GM23248 (cell line): ENCODE measurements at regions not wholly inside any gene's neighbourhood (a gene's known extent, or its start where the extent isn't known, plus 50 kb on each side); places are given as distances from the start of the nearest gene placed in this dataset.

Source experiments
- DNase-seq: peaks from one replicate; pipeline ENCODE4 v3.0.0-alpha.2; 2015
- H2AFZ ChIP-seq: fragments of 200-600 bp; sonication (generic); 2 replicates; pipeline ENCODE4 v1.6.1; 2016; ENCODE audit warnings: antibody characterized with exemption
- H3F3A ChIP-seq: fragments of 200-600 bp; sonication (generic); 2 replicates; pipeline ENCODE4 v1.6.1; 2016; ENCODE audit warnings: mild to moderate bottlenecking, antibody characterized with exemption, mixed run types; ENCODE audit not compliant: insufficient read depth
- H3K27ac ChIP-seq: fragments of 200-600 bp; sonication (generic); 2 replicates; pipeline ENCODE4 v1.5.1; 2016; ENCODE audit warnings: mild to moderate bottlenecking
- H3K27me3 ChIP-seq: fragments of 200-600 bp; sonication (generic); replicated peaks from 2 replicates; pipeline ENCODE4 v1.6.1; 2016; ENCODE audit warnings: mild to moderate bottlenecking; ENCODE audit not compliant: insufficient read depth
- H3K36me3 ChIP-seq: fragments of 200-600 bp; sonication (generic); 2 replicates; pipeline ENCODE4 v1.6.1; 2016; ENCODE audit warnings: low read depth, mild to moderate bottlenecking
- H3K4me1 ChIP-seq: fragments of 200-600 bp; sonication (generic); 2 replicates; pipeline ENCODE4 v1.6.1; 2016; ENCODE audit warnings: mild to moderate bottlenecking; ENCODE audit not compliant: insufficient read depth
- H3K4me2 ChIP-seq: fragments of 200-600 bp; sonication (generic); one replicate; pipeline ENCODE4 v1.6.1; 2016; ENCODE audit warnings: mild to moderate bottlenecking; ENCODE audit not compliant: unreplicated experiment
- H3K4me3 ChIP-seq: fragments of 200-600 bp; sonication (generic); 2 replicates; pipeline ENCODE4 v1.5.1; 2016; ENCODE audit warnings: mild to moderate bottlenecking
- H3K79me2 ChIP-seq: fragments of 200-600 bp; sonication (generic); 2 replicates; pipeline ENCODE4 v1.6.1; 2016; ENCODE audit warnings: mild to moderate bottlenecking; ENCODE audit not compliant: insufficient read depth
- H3K9ac ChIP-seq: fragments of 200-600 bp; sonication (generic); 2 replicates; pipeline ENCODE4 v1.6.1; 2016; ENCODE audit warnings: mild to moderate bottlenecking
- H3K9me2 ChIP-seq: fragments of 200-600 bp; sonication (generic); 2 replicates; pipeline ENCODE4 v1.6.1; 2016; ENCODE audit warnings: mixed run types, mild to moderate bottlenecking, moderate library complexity; ENCODE audit not compliant: insufficient read depth
- H3K9me3 ChIP-seq: fragments of 200-600 bp; sonication (generic); one replicate; pipeline ENCODE4 v1.6.1; 2017; ENCODE audit warnings: low read depth
- H4K20me1 ChIP-seq: fragments of 200-600 bp; sonication (generic); 2 replicates; pipeline ENCODE4 v1.6.0; 2016; ENCODE audit not compliant: insufficient read depth
- EZH2 ChIP-seq: fragments of 200-600 bp; sonication (generic); IDR thresholded peaks from 2 replicates; pipeline ENCODE4 v1.6.1; 2018; ENCODE audit warnings: antibody characterized with exemption, mild to moderate bottlenecking; ENCODE audit not compliant: insufficient read depth, poor library complexity, severe bottlenecking
- EZH2phosphoT487 ChIP-seq: fragments of 200-600 bp; sonication (generic); IDR thresholded peaks from 2 replicates; pipeline ENCODE4 v1.6.1; 2018; ENCODE audit warnings: antibody characterized with exemption, moderate library complexity, mild to moderate bottlenecking, low read depth; ENCODE audit not compliant: insufficient read depth
- WGBS, 2 experiments: methylation state at CpG; one replicate each; pipeline ENCODE4 v1.1.6; 2015 to 2017; ENCODE audit warnings: low lambda C conversion rate in 2 of 2, low coverage in 1 of 2; ENCODE audit errors: missing lambda C conversion rate in 2 of 2; 5-methylcytosine and 5-hydroxymethylcytosine counted together
- in situ Hi-C: fragments of 300-500 bp; cut with MboI; formaldehyde crosslinking; loops from 2 replicates; pipeline ENCODE4 v1.15.0; 2020

- no peak for DNase-seq
- Histone ChIP-seq H3K9me2 (no peaks in the 10 kb centered on the region), H3K27ac (no peak overlapping the region), H3K9ac (no peak overlapping the region), H3K4me2 (no peak overlapping the region), H3K9me3 (no peaks in the 10 kb centered on the region), H3K4me3 (no peak overlapping the region), H2AFZ (no peak overlapping the region), H3K36me3 (no peaks in the 10 kb centered on the region), H3K79me2 (no peaks in the 10 kb centered on the region), H3K27me3 (no peaks in the 10 kb centered on the region), H3F3A (no peaks in the 10 kb centered on the region), H4K20me1 (no peaks in the 10 kb centered on the region), H3K4me1 (0 out of 2 replicates have a peak, but pooled peaks cover 6% of the 10 kb centered on the region)
- in situ Hi-C loops, result no loop called here
- 89 to 95% methylated on average over 1 of the region's 1 CpG for WGBS, 2 experiments
- TF ChIP-seq EZH2, result no peak
- no peak for TF ChIP-seq EZH2phosphoT487
Observed at GRCh38 chr6:43952746-43953145, 174.5 kb downstream of the MRPL14 start.

- no peak overlapping the region for H3K27ac ChIP-seq
Observed at GRCh38 chr6:43951756-43952675, 175.2 kb downstream of the MRPL14 start.

GRCh38 chr6:43951063-43951755 lies 176.0 kb downstream of the MRPL14 start:
- no peak overlapping the region for H2AFZ ChIP-seq
- no peak overlapping the region for H3K9ac ChIP-seq
- H3K4me1 ChIP-seq, result 0 out of 2 replicates have a peak, but pooled peaks cover 6% of the 10 kb centered on the region
- WGBS, 2 experiments, result 86 to 88% methylated on average over 5 of the region's 5 CpGs
- H3K79me2 ChIP-seq, result no peaks in the 10 kb centered on the region
- TF ChIP-seq EZH2, result no peak
- no peak for TF ChIP-seq EZH2phosphoT487
- no peaks in the 10 kb centered on the region for H4K20me1 ChIP-seq
- no peaks in the 10 kb centered on the region for H3F3A ChIP-seq
- H3K4me2 ChIP-seq, result no peak overlapping the region
- no peaks in the 10 kb centered on the region for H3K9me3 ChIP-seq
- no peak overlapping the region for H3K4me3 ChIP-seq
- in situ Hi-C loops, result no loop called here
- no peak overlapping the region for H3K27ac ChIP-seq
- no peaks in the 10 kb centered on the region for H3K27me3 ChIP-seq
- no peaks in the 10 kb centered on the region for H3K9me2 ChIP-seq
- H3K36me3 ChIP-seq, result no peaks in the 10 kb centered on the region
- DNase-seq, result peak; percentile 45

More at GRCh38 chr6:43951756-43952675, 175.2 kb downstream of the MRPL14 start:
- DNase-seq, result peak; percentile 32
- no peaks in the 10 kb centered on the region for H3K9me3 ChIP-seq
- no peak overlapping the region for H2AFZ ChIP-seq
- no peaks in the 10 kb centered on the region for H3F3A ChIP-seq
- H3K4me1 ChIP-seq, result 0 out of 2 replicates have a peak, but pooled peaks cover 6% of the 10 kb centered on the region
- H4K20me1 ChIP-seq, result no peaks in the 10 kb centered on the region
- H3K27me3 ChIP-seq, result no peaks in the 10 kb centered on the region
- WGBS, 2 experiments, result 91 to 94% methylated on average over 8 of the region's 8 CpGs
- in situ Hi-C loops, result no loop called here
- no peak overlapping the region for H3K4me3 ChIP-seq
- H3K79me2 ChIP-seq, result no peaks in the 10 kb centered on the region
- H3K9ac ChIP-seq, result no peak overlapping the region
- no peaks in the 10 kb centered on the region for H3K9me2 ChIP-seq
- H3K36me3 ChIP-seq, result no peaks in the 10 kb centered on the region
- TF ChIP-seq EZH2, result no peak
- TF ChIP-seq EZH2phosphoT487, result no peak
- H3K4me2 ChIP-seq, result no peak overlapping the region

GRCh38 chr6:43950731-43951062 lies 176.6 kb downstream of the MRPL14 start:
- Histone ChIP-seq H4K20me1 (no peaks in the 10 kb centered on the region), H3K4me2 (no peak overlapping the region), H3K36me3 (no peaks in the 10 kb centered on the region), H3K9me2 (no peaks in the 10 kb centered on the region), H3K9me3 (no peaks in the 10 kb centered on the region), H2AFZ (no peak overlapping the region), H3K4me1 (0 out of 2 replicates have a peak, but pooled peaks cover 6% of the 10 kb centered on the region), H3K9ac (no peak overlapping the region), H3K27ac (no peak overlapping the region), H3K79me2 (no peaks in the 10 kb centered on the region), H3F3A (no peaks in the 10 kb centered on the region), H3K4me3 (no peak overlapping the region), H3K27me3 (no peaks in the 10 kb centered on the region)
- TF ChIP-seq EZH2phosphoT487, result no peak
- no peak for TF ChIP-seq EZH2
- in situ Hi-C loops, result no loop called here
- DNase-seq, result no peak
- 100% methylated on average over 3 of the region's 3 CpGs for WGBS, 2 experiments
